Stomach (tissue), 8 donors: ENCODE measurements at regions not wholly inside any gene's neighbourhood (a gene's known extent, or its start where the extent isn't known, plus 50 kb on each side); places are given as distances from the start of the nearest gene placed in this dataset.

Experiments used
- DNase-seq, 2 donors: peaks; one replicate each; pipeline versions ENCODE4 v3.0.0 to v3.0.0-alpha.2; 2013 to 2019
- H3K27ac ChIP-seq, 5 donors: fragments of 200-600 bp in 4 of 5; sonication (generic) in 4 of 5; one replicate each; pipeline ENCODE4 v1.5.1; 2013 to 2019; ENCODE audit warnings: mild to moderate bottlenecking in 1 of 5, moderate library complexity in 1 of 5
- H3K27me3 ChIP-seq, 3 donors: fragments of 200-600 bp; sonication (generic); one replicate each; pipeline ENCODE4 v1.5.1; 2017 to 2019; ENCODE audit warnings: mixed run types in 1 of 3
- H3K36me3 ChIP-seq, 4 donors: fragments of 200-600 bp; sonication (generic); 1 replicate in 3 of 4; 2 replicates in 1 of 4; pipeline ENCODE4 v1.5.1; 2016 to 2019
- H3K4me1 ChIP-seq, 4 donors: fragments of 200-600 bp; sonication (generic); one replicate each; pipeline ENCODE4 v1.5.1; 2016 to 2019
- H3K4me3 ChIP-seq, 4 donors: fragments of 200-600 bp; sonication (generic) in 3 of 4; one replicate each; pipeline ENCODE4 v1.5.1; 2016 to 2019; ENCODE audit warnings: mild to moderate bottlenecking in 1 of 4
- H3K9me3 ChIP-seq, 4 donors: fragments of 200-600 bp; sonication (generic); one replicate each; pipeline ENCODE4 v1.5.1; 2016 to 2019
- CTCF ChIP-seq, 7 experiments: fragments of 450-650 bp in 4 of 7; fragments of 200-600 bp in 3 of 7; sonication (generic) in 3 of 7; IDR thresholded peaks; one replicate each; pipeline ENCODE4 v1.5.1; 2016 to 2019; ENCODE audit warnings: antibody characterized with exemption in 7 of 7, control low read depth in 2 of 7, mild to moderate bottlenecking in 1 of 7
- EP300 ChIP-seq: sonication (generic); formaldehyde crosslinking; IDR thresholded peaks from one replicate; pipeline ENCODE4 v1.6.1; 2017; ENCODE audit warnings: antibody characterized with exemption
- POLR2A ChIP-seq, 4 donors: fragments of 450-650 bp; IDR thresholded peaks; one replicate each; pipeline ENCODE4 v1.6.1; 2016; ENCODE audit warnings: antibody characterized with exemption in 4 of 4, control low read depth in 2 of 4, mild to moderate bottlenecking in 1 of 4, moderate library complexity in 1 of 4
- POLR2AphosphoS5 ChIP-seq, 3 donors: sonication (generic); formaldehyde crosslinking; IDR thresholded peaks; one replicate each; pipeline ENCODE4 v1.6.1; 2016; ENCODE audit warnings: antibody characterized with exemption in 3 of 3
- WGBS, 5 donors: extraction: QIAGEN DNeasy Blood & Tissue Kit in 3 of 5; methylation state at CpG; one replicate each; pipeline versions ENCODE4 v1.1.5 to v1.1.7; 2013 to 2018; 5-methylcytosine and 5-hydroxymethylcytosine counted together
- intact Hi-C: fragments of 100-400 bp; cut with DNase I; formaldehyde crosslinking; loops from one replicate; pipeline ENCODE4 v1.15.1; 2023; ENCODE audit warnings: low total_unique reads
- donor health status: healthy with polysubstance abuse.
- donor health status: Bipolar disorder and iron deficiency.
- donor health status: healthy.

DNA sequence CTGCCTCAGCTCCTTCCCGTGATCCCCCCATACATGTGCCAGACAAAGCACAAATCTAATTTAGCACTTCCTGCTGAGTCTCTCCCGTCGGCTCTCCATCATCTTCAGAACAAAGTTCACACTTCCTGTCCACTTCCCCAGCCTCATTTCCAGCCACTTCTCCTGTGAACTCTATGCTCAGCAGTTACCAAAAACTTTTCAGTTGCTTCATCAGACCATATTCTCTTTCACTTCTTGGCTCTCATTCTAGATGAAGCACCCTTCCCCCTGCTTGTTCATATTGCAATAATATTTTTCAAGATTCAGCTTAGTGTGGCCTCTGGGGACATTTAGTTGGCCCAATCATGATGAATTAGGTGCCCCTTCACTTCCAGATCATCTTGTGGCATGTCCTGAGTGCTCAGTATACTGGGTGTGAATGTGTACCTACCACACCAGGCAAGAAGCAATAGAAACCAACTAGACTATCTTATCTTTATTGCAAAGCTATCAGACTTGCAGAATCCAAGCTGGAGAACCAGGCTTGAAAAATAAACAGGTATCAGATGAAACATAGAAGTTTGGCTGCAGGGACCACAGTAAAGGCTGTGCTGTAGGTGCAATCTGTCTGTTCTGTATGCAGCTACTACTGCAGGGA lies 115.8 kb downstream of the NXPE2 start:
- H3K9me3 ChIP-seq: no peaks in the 10 kb centered on the region
- intact Hi-C loops: no loop called here
- peaks cover 0 to 5% (median 0%) of the 10 kb centered on the region in 4 donors for H3K4me1 ChIP-seq
- no peaks in the 10 kb centered on the region for H3K36me3 ChIP-seq
- 36 to 46% (median 38%) methylated on average over 3 of the region's 3 CpGs for WGBS, 5 donors
- TF ChIP-seq CTCF (IDR thresholded peaks at IDR 0.05): no peak
- no peak for TF ChIP-seq POLR2AphosphoS5 (IDR thresholded peaks at IDR 0.05)
- no peak for TF ChIP-seq EP300
- TF ChIP-seq POLR2A (IDR thresholded peaks at IDR 0.05): no peak
- H3K27ac ChIP-seq: no peak overlapping the region
- no peak overlapping the region for H3K4me3 ChIP-seq
- H3K27me3 ChIP-seq: peaks cover 0 to 7% (median 0%) of the 10 kb centered on the region in 3 donors
- no peak for DNase-seq

DNA sequence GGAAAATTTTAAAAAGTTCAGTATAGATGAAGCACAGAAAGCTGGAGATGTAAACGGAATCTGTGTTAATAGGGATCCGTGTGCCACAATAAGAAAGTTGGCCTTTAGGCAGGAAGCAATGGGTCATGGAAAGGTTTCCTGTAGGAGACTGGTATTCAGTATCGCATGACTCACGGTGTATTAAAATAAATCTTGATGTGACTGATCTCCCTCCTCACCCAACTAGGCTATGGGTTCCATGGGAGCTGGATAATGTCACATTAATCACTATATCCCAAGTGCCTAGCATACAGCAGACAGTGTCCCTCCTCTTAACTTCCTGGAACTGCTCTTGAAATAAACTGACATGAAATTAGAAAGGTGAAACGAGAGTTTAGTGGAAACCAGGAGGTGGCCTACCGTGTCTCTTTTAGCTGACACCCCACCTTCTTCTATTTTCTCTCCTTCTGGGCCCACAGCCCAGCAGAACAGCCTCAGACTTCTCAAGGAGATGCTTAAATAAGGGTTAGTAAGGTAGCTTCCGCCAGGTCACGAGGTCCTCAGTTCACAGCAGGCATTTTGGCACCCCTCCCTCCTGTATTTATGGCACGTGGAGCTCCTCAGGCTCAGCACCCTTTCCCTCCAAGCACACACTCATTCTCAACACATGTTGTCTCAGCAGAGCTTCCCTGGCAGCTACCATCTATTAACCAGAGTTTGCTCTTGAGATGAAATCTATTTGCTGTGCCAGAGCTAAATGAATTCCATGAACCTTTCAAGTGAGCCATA lies 118.8 kb downstream of the NXPE2 start:
- DNase-seq: no peak
- no peak for TF ChIP-seq POLR2A (IDR thresholded peaks at IDR 0.05)
- no peak for TF ChIP-seq CTCF (IDR thresholded peaks at IDR 0.05)
- peak in 1 of 3 donors; percentile 43 for TF ChIP-seq POLR2AphosphoS5 (IDR thresholded peaks at IDR 0.05)
- no peak for TF ChIP-seq EP300
- Histone ChIP-seq H3K27me3 (peaks cover 0 to 11% (median 0%) of the 10 kb centered on the region in 3 donors), H3K4me1 (peaks cover 0 to 5% (median 0%) of the 10 kb centered on the region in 4 donors), H3K36me3 (no peaks in the 10 kb centered on the region), H3K27ac (no peak overlapping the region), H3K9me3 (no peaks in the 10 kb centered on the region), H3K4me3 (no peak overlapping the region)
- intact Hi-C loops: no loop called here
- WGBS, 5 donors: 44 to 67% (median 57%) methylated on average over 9 of the region's 9 CpGs

- DNase-seq: peak in 1 of 2 donors; percentile 21
- Histone ChIP-seq H3K27me3 (peaks cover 0 to 11% (median 0%) of the 10 kb centered on the region in 3 donors), H3K36me3 (no peaks in the 10 kb centered on the region), H3K4me3 (no peak overlapping the region), H3K4me1 (peaks cover 0 to 5% (median 0%) of the 10 kb centered on the region in 4 donors), H3K9me3 (peaks cover 0 to 6% (median 2%) of the 10 kb centered on the region in 4 donors), H3K27ac (no peak overlapping the region)
- TF ChIP-seq CTCF (IDR thresholded peaks at IDR 0.05) (no peak), POLR2A (IDR thresholded peaks at IDR 0.05) (no peak), EP300 (no peak), POLR2AphosphoS5 (IDR thresholded peaks at IDR 0.05) (no peak)
- intact Hi-C loops: no loop called here
- WGBS, 5 donors: 16 to 28% (median 22%) methylated on average over 6 of the region's 6 CpGs
Observed at GRCh38 chr11:114799476-114799875, 121.1 kb downstream of the NXPE2 start.

DNA sequence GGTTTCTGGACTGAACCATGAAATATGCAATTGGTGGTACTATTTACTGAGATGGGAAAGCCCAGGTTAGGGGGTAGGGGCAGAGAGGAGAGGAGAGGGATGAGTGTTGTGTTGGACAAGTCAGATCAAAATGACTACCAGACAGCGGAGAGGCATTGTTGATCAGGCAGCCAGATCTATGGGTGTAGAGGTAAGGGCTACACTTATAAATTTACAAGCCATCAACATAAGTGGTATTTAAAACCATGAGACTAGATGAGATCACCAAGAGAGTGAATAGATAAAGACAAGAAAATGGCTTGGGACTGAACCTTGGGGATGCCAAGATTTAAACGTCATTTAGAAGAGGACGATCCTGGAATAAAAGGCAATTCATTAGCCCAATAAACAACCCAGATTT lies 123.4 kb downstream of the NXPE2 start:
- intact Hi-C loops: no loop called here
- peaks cover 0 to 11% (median 0%) of the 10 kb centered on the region in 3 donors for H3K27me3 ChIP-seq
- DNase-seq: no peak
- H3K9me3 ChIP-seq: peaks cover 0 to 6% (median 2%) of the 10 kb centered on the region in 4 donors
- WGBS, 5 donors: 83 to 96% (median 87%) methylated on average over 3 of the region's 3 CpGs
- no peak for TF ChIP-seq POLR2A (IDR thresholded peaks at IDR 0.05)
- TF ChIP-seq EP300: no peak
- no peak for TF ChIP-seq POLR2AphosphoS5 (IDR thresholded peaks at IDR 0.05)
- no peak for TF ChIP-seq CTCF (IDR thresholded peaks at IDR 0.05)
- H3K4me3 ChIP-seq: no peak overlapping the region
- no peaks in the 10 kb centered on the region for H3K36me3 ChIP-seq
- H3K27ac ChIP-seq: no peak overlapping the region
- H3K4me1 ChIP-seq: peaks cover 0 to 1% (median 0%) of the 10 kb centered on the region in 4 donors
